HCEC 1CT (cell line): ENCODE measurements at regions not wholly inside any gene's neighbourhood (a gene's known extent, or its start where the extent isn't known, plus 50 kb on each side); places are given as distances from the start of the nearest gene placed in this dataset.
"Not testable (repeated sequence)": the region's sequence is repeated elsewhere in the genome, so short reads cannot be mapped to it uniquely, and the experiment has no call there.

Experiments
- DNase-seq: peaks from one replicate; pipeline ENCODE4 v3.0.0-alpha.2; 2017

- not testable (repeated sequence) for DNase-seq
Measured at GRCh38 chr4:183044924-183045640, 54.0 kb upstream of the WWC2 start.

GRCh38 chr4:183038436-183038835, 60.6 kb upstream of the WWC2 start:
- no peak for DNase-seq

- DNase-seq = no peak
Measured at GRCh38 chr4:183035726-183036415, 63.2 kb upstream of the WWC2 start.

GRCh38 chr4:183035256-183035655, 63.8 kb upstream of the WWC2 start:
- DNase-seq = no peak

GRCh38 chr4:183030823-183031222, 68.2 kb upstream of the WWC2 start:
- DNase-seq = no peak

- DNase-seq = no peak
Measured at GRCh38 chr4:183030309-183030708, 68.7 kb upstream of the WWC2 start.

- DNase-seq = no peak
Measured at GRCh38 chr4:183029365-183029764, 69.7 kb upstream of the WWC2 start.

GRCh38 chr4:183026701-183027100, 72.4 kb upstream of the WWC2 start:
- DNase-seq = no peak

GRCh38 chr4:183022617-183023016, 76.4 kb upstream of the WWC2 start:
- no peak for DNase-seq

- DNase-seq = no peak
Measured at GRCh38 chr4:183017962-183018361, 81.1 kb upstream of the WWC2 start.

- DNase-seq = no peak
Measured at GRCh38 chr4:183014361-183015084, 84.5 kb upstream of the WWC2 start.

- no peak for DNase-seq
Measured at GRCh38 chr4:183013730-183014002, 85.4 kb upstream of the WWC2 start.

- DNase-seq = no peak
Measured at GRCh38 chr4:183012879-183013729, 86.0 kb upstream of the WWC2 start.

GRCh38 chr4:183011213-183011907, 87.7 kb upstream of the WWC2 start:
- DNase-seq = no peak

GRCh38 chr4:183008492-183008891, 90.6 kb upstream of the WWC2 start:
- no peak for DNase-seq

GRCh38 chr4:183004370-183004769, 87.2 kb upstream of the DCTD start:
- not testable (repeated sequence) for DNase-seq

- no peak for DNase-seq
Measured at GRCh38 chr4:182994171-182994570, 77.0 kb upstream of the DCTD start.

GRCh38 chr4:182978152-182978827, 61.1 kb upstream of the DCTD start:
- DNase-seq = no peak

GRCh38 chr4:182975806-182976205, 58.6 kb upstream of the DCTD start:
- peak; percentile 66 for DNase-seq

- no peak for DNase-seq
Measured at GRCh38 chr4:182973941-182974340, 56.8 kb upstream of the DCTD start.

- no peak for DNase-seq
Measured at GRCh38 chr4:182973511-182973911, 56.3 kb upstream of the DCTD start.

- DNase-seq = no peak
Measured at GRCh38 chr4:182971702-182972101, 54.5 kb upstream of the DCTD start.
